HL-60 (cell line): ENCODE measurements at regions not wholly inside any gene's neighbourhood (a gene's known extent, or its start where the extent isn't known, plus 50 kb on each side); places are given as distances from the start of the nearest gene placed in this dataset.

Source experiments
- DNase-seq, 2 experiments: peaks; one replicate each; pipeline ENCODE4 v3.0.0-alpha.2; 2010 to 2020; ENCODE audit warnings: low read depth in 1 of 2, low spot score in 1 of 2
- H3K27ac ChIP-seq: fragments of 250-450 bp; sonication (Bioruptor Pico); replicated peaks from 2 replicates; pipeline ENCODE4 v1.5.1; 2020; ENCODE audit warnings: mild to moderate bottlenecking, moderate library complexity
- H3K27me3 ChIP-seq: fragments of 250-450 bp; sonication (Bioruptor Pico); 2 replicates; pipeline ENCODE4 v1.5.1; 2021; ENCODE audit warnings: mild to moderate bottlenecking, moderate library complexity; ENCODE audit not compliant: insufficient read depth, poor library complexity, severe bottlenecking
- H3K4me3 ChIP-seq: replicated peaks from 2 replicates; pipeline ENCODE4 v1.5.1; 2011; ENCODE audit warnings: mild to moderate bottlenecking, control low read depth, low read length; ENCODE audit not compliant: insufficient read depth
- CTCF ChIP-seq: IDR thresholded peaks from one replicate; pipeline ENCODE4 v1.5.1; 2011; ENCODE audit warnings: low read length, control low read depth, inconsistent platforms; ENCODE audit not compliant: insufficient read depth
- GABPA ChIP-seq: IDR thresholded peaks from 2 replicates; pipeline ENCODE4 v1.6.1; 2012; ENCODE audit warnings: low read depth
- POLR2AphosphoS5 ChIP-seq: IDR thresholded peaks from 2 replicates; pipeline ENCODE4 v1.6.1; 2012; ENCODE audit warnings: low read depth
- SPI1 ChIP-seq: IDR thresholded peaks from 2 replicates; pipeline ENCODE4 v1.6.1; 2012; ENCODE audit warnings: low read depth, mild to moderate bottlenecking, borderline replicate concordance
- TF ChIP-seq, protein P1 (sequence below): IDR thresholded peaks from 2 replicates; pipeline ENCODE4 v1.6.1; 2012; ENCODE audit warnings: low read depth; ENCODE audit not compliant: insufficient replicate concordance

DNA sequence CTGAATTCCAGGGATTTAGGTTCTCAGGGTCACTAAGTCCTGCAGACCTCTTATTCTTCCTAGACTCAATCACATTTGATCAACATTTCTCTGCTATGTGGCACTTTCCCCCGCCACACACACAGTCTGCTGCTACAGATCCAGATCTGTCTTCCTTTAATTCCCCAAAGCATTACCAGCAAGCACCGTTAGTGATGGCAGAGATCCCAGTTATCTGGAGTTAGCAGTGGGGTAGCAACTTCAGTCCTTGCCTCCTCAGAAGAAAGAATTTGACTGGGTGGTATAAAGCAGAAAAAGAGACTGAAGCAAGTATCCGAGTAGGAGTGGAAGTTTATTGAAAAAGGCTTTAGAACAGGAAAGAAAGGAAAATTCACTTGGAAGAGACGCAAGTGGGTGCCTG lies 100.4 kb upstream of the ETV3 start:
- Histone ChIP-seq H3K27me3 (peaks cover 16% of the 10 kb centered on the region), H3K4me3 (no peak overlapping the region), H3K27ac (no peak overlapping the region)
- no peak for TF ChIP-seq SPI1
- TF ChIP-seq, protein P1, sequence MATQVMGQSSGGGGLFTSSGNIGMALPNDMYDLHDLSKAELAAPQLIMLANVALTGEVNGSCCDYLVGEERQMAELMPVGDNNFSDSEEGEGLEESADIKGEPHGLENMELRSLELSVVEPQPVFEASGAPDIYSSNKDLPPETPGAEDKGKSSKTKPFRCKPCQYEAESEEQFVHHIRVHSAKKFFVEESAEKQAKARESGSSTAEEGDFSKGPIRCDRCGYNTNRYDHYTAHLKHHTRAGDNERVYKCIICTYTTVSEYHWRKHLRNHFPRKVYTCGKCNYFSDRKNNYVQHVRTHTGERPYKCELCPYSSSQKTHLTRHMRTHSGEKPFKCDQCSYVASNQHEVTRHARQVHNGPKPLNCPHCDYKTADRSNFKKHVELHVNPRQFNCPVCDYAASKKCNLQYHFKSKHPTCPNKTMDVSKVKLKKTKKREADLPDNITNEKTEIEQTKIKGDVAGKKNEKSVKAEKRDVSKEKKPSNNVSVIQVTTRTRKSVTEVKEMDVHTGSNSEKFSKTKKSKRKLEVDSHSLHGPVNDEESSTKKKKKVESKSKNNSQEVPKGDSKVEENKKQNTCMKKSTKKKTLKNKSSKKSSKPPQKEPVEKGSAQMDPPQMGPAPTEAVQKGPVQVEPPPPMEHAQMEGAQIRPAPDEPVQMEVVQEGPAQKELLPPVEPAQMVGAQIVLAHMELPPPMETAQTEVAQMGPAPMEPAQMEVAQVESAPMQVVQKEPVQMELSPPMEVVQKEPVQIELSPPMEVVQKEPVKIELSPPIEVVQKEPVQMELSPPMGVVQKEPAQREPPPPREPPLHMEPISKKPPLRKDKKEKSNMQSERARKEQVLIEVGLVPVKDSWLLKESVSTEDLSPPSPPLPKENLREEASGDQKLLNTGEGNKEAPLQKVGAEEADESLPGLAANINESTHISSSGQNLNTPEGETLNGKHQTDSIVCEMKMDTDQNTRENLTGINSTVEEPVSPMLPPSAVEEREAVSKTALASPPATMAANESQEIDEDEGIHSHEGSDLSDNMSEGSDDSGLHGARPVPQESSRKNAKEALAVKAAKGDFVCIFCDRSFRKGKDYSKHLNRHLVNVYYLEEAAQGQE, result no peak
- no peak for TF ChIP-seq POLR2AphosphoS5
- TF ChIP-seq CTCF, result no peak
- TF ChIP-seq GABPA, result no peak
- DNase-seq, result no peak

DNA sequence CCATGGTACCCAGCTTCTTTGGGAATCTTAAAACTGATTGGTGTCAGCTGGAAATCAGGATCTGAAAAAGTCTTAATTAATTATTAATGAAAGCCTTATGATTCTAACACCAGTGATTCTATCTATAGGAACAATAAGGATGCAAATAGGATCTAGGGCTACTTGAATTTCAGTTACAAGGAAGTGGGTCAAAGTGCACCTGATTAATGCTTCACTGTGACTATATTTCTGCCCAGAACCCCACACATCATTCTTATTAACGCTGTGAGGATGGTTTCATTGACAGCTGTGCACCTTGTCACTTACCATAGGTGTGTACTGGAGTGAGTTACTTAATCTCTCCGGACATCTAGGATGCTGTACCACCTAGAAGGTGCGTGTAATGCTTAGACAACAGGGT lies 99.8 kb upstream of the ETV3 start:
- DNase-seq, result no peak
- Histone ChIP-seq H3K27me3 (peaks cover 16% of the 10 kb centered on the region), H3K27ac (no peak overlapping the region), H3K4me3 (no peak overlapping the region)
- TF ChIP-seq GABPA, result no peak
- TF ChIP-seq, protein P1, result no peak

GRCh38 chr1:157237522-157237921 lies 99.3 kb upstream of the ETV3 start:
- Histone ChIP-seq H3K27me3 (peaks cover 16% of the 10 kb centered on the region), H3K4me3 (no peak overlapping the region), H3K27ac (no peak overlapping the region)
- no peak for DNase-seq
- no peak for TF ChIP-seq CTCF
- no peak for TF ChIP-seq GABPA
- TF ChIP-seq, protein P1, result no peak
- no peak for TF ChIP-seq POLR2AphosphoS5
- no peak for TF ChIP-seq SPI1

- H3K27me3 ChIP-seq, result peaks cover 16% of the 10 kb centered on the region
- no peak for TF ChIP-seq POLR2AphosphoS5
- no peak for TF ChIP-seq CTCF
- no peak for TF ChIP-seq GABPA
- TF ChIP-seq SPI1, result no peak
- TF ChIP-seq, protein P1, result no peak
- no peak overlapping the region for H3K27ac ChIP-seq
- H3K4me3 ChIP-seq, result no peak overlapping the region
- DNase-seq, result no peak
Observed at GRCh38 chr1:157236072-157236471, 97.9 kb upstream of the ETV3 start.
